ENCODE measurements at regions not wholly inside any gene's neighbourhood (a gene's known extent, or its start where the extent isn't known, plus 50 kb on each side); places are given as distances from the start of the nearest gene placed in this dataset.

DNA sequence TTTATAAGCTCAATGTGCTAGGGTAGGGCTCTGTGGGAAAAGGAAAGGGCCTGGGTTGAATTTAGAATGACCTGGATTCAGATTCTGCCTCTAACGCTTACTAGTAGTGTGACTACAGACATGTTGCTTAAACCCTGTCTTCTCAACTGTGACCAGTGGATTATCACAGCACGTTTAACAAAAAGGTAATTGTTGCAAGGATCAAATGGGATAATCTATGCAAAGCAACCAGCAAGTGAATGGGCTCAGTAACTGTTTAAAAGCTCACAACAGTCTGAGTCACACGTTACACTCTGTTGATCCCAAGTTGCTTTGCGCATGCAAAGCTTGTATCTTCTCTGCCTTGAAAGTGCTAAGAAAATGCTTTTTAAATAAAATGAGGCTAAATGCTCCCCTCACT is 236.5 kb downstream of the IL20RB start:
- TF ChIP-seq, protein P1, sequence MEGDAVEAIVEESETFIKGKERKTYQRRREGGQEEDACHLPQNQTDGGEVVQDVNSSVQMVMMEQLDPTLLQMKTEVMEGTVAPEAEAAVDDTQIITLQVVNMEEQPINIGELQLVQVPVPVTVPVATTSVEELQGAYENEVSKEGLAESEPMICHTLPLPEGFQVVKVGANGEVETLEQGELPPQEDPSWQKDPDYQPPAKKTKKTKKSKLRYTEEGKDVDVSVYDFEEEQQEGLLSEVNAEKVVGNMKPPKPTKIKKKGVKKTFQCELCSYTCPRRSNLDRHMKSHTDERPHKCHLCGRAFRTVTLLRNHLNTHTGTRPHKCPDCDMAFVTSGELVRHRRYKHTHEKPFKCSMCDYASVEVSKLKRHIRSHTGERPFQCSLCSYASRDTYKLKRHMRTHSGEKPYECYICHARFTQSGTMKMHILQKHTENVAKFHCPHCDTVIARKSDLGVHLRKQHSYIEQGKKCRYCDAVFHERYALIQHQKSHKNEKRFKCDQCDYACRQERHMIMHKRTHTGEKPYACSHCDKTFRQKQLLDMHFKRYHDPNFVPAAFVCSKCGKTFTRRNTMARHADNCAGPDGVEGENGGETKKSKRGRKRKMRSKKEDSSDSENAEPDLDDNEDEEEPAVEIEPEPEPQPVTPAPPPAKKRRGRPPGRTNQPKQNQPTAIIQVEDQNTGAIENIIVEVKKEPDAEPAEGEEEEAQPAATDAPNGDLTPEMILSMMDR (IDR thresholded peaks at IDR 0.05): no peak
- no peak for TF ChIP-seq POLR2A (IDR thresholded peaks at IDR 0.05)

Measured in gastroesophageal sphincter (tissue), 3 donors.